ENCODE measurements at regions not wholly inside any gene's neighbourhood (a gene's known extent, or its start where the extent isn't known, plus 50 kb on each side); places are given as distances from the start of the nearest gene placed in this dataset.

- TF ChIP-seq CTCF (IDR thresholded peaks at IDR 0.05; ENCODE audit: low read length, missing control alignments), result no peak
- DNase-seq (ENCODE audit: low read depth), result no peak
- no peak overlapping the region for H3K4me3 ChIP-seq (replicated peaks; ENCODE audit: low read depth, low read length)
These were observed 67.6 kb upstream of the CTSO start for GRCh38 chr4:156021298-156021697.

- H3K4me3 ChIP-seq (replicated peaks; ENCODE audit: low read depth, low read length), result no peak overlapping the region
- DNase-seq (ENCODE audit: low read depth), result no peak
- TF ChIP-seq CTCF (IDR thresholded peaks at IDR 0.05; ENCODE audit: low read length, missing control alignments), result no peak
These were observed 65.6 kb upstream of the CTSO start for GRCh38 chr4:156019246-156019645.

DNA sequence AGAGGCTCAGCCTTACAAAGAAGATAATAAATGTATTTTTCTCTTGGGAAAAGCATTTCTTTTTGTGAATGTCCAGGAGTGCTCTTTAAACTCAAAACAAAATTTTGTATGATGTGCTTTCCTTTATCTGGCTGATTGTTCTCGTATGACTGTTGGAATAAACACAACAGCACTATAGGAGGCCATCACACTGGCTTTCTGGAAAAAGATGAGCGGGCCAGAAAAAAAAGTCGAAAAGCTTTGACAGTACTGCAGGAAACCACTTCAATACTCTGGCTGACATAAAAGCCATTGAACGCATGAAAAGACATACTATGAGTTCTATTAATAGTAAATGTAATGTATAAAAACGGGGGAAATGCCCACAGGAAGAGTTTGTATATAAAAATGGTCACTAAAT lies 64.7 kb upstream of the CTSO start:
- no peak for TF ChIP-seq CTCF (IDR thresholded peaks at IDR 0.05; ENCODE audit: low read length, missing control alignments)
- no peak for DNase-seq (ENCODE audit: low read depth)
- no peak overlapping the region for H3K4me3 ChIP-seq (replicated peaks; ENCODE audit: low read depth, low read length)

DNA sequence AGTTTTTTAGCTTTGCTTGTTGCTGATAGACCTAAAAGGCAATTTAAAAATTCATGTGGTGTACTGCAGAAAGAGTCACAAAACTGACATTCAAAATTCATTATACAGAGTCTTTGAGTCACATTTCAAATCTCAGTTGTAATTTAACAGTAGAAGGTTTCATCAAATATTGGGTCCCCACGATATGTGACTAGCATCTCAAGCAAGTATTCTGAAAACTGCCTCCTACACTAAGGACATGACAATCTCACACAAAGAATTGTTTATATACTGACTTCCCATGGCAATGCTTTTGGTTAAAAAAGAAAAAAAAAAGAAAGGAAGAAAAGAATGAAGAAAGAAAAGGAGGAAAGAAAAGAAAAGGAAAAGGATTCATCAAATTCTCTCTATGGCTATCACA lies 62.1 kb upstream of the CTSO start:
- no peak for DNase-seq (ENCODE audit: low read depth)
- no peak for TF ChIP-seq CTCF (IDR thresholded peaks at IDR 0.05; ENCODE audit: low read length, missing control alignments)
- H3K4me3 ChIP-seq (replicated peaks; ENCODE audit: low read depth, low read length), result no peak overlapping the region

DNA sequence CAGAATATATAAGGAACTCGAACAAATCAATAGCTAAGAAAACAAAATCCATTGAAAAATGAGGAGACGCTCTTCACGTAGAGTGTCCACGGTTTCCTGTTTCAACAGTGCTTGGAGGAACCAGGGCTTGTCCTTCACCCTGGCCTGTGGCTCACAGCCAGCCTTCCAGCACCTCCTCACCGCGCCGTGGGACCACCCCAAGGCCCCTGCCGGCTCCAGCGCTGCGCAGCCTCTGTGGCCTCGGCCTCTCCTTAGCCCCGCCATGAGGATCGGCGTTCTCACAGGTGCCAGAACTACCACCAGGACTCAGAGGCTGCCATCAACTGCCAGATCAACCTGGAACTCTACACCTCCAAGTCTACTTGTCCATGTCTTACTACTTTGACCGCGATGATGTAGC lies 52.5 kb upstream of the CTSO start:
- TF ChIP-seq CTCF (IDR thresholded peaks at IDR 0.05; ENCODE audit: low read length, missing control alignments), result no peak
- H3K4me3 ChIP-seq (replicated peaks; ENCODE audit: low read depth, low read length), result no peak overlapping the region
- DNase-seq (ENCODE audit: low read depth), result no peak

Data from fibroblast of pulmonary artery (primary cell).